ENCODE measurements at regions not wholly inside any gene's neighbourhood (a gene's known extent, or its start where the extent isn't known, plus 50 kb on each side); places are given as distances from the start of the nearest gene placed in this dataset.

DNA sequence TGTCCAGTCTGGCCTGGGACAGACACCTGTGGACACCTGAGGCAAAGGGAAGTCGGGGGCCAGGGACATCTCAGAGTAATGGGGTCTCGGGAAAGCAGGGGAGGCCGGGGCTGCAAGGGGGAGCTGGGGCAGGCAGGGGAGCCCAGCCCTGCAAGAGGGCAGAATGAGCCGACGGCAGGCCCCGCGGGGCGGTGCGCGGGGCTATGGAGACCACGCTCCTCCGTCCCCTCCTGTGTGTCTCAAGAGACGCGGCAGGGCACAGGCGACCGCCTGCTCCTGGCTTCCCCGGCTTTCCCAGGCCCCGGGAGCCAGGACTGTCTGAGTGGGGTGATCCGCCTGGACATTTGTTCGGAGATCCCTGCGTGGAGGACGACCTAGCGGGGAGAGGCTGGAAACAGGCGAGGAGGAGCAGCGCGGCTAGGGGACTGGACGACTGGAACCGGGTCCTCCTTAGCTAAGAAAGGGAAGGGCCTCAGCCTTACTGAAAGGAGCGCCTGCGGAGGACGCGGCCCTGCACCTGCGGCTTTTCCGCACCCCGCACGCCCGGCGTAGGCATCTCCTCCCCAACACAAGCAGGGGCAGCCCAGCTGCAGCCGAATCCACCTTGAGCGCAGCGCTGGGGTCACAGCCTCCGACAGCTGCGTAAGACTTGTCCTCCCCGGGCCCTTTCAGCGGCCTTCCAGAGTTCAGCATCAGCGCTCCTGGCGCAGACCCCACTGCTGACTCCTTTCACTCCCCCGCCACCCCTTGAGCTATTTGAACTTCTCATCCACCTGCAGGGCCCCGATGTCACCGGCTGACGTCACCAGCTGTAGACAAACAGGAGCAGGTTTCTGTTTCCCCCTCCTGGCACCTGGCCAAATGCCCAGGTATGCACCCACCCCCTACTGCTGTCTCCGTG is 176.4 kb downstream of the ZNF248 start:
- TF ChIP-seq ARNT (IDR thresholded peaks at IDR 0.05) (no peak), ELF4 (IDR thresholded peaks at IDR 0.05) (no peak), ZNF384 (IDR thresholded peaks at IDR 0.05) (no peak), SP1 (IDR thresholded peaks at IDR 0.05) (no peak), FOXK2 (IDR thresholded peaks at IDR 0.05) (no peak), FOXM1 (IDR thresholded peaks at IDR 0.05; ENCODE audit: borderline replicate concordance) (no peak), BHLHE40 (IDR thresholded peaks at IDR 0.05; ENCODE audit: borderline replicate concordance) (no peak), FOXA1 (IDR thresholded peaks at IDR 0.05) (no peak), NFRKB (IDR thresholded peaks at IDR 0.05) (no peak), SUZ12 (IDR thresholded peaks at IDR 0.05) (no peak), HDGF (IDR thresholded peaks at IDR 0.05; ENCODE audit: borderline replicate concordance) (no peak), LEF1 (IDR thresholded peaks at IDR 0.05; ENCODE audit: borderline replicate concordance) (no peak), L3MBTL2 (conservative IDR thresholded peaks at IDR 0.05) (no peak), TARDBP (IDR thresholded peaks at IDR 0.05) (no peak), CTBP1 (IDR thresholded peaks at IDR 0.05; ENCODE audit: borderline replicate concordance) (no peak)
- TF ChIP-seq, protein P1, sequence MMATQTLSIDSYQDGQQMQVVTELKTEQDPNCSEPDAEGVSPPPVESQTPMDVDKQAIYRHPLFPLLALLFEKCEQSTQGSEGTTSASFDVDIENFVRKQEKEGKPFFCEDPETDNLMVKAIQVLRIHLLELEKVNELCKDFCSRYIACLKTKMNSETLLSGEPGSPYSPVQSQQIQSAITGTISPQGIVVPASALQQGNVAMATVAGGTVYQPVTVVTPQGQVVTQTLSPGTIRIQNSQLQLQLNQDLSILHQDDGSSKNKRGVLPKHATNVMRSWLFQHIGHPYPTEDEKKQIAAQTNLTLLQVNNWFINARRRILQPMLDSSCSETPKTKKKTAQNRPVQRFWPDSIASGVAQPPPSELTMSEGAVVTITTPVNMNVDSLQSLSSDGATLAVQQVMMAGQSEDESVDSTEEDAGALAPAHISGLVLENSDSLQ (IDR thresholded peaks at IDR 0.05): no peak
- POLR2A ChIA-PET: no interaction called here
- CTCF ChIA-PET: no interaction called here
- DNase-seq (ENCODE audit: extremely low spot score): no peak

DNA sequence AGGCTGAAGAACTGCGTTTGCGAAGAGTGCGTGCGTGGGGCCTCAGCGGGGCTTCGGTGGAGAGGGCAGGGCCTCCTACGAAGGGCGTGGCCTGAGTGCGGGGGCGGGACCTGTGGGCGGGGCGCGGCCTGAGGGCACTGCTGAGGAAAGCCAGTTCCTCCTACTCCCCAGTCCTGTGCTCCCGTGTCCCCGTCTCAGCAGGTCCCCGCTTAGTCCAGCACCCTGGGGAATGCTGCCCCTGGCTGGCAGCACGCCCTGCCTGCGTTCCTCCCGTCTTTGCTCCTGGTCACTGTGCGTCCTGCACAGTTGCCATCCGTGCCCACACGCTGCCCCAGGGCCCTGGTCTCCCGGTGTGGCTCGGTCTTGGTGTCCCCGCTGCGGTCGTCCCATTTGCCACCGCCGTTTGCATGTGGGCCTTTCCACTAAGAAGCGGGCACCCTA is 177.1 kb downstream of the ZNF248 start:
- TF ChIP-seq, protein P1 (IDR thresholded peaks at IDR 0.05): no peak
- TF ChIP-seq FOXA1 (IDR thresholded peaks at IDR 0.05) (no peak), BHLHE40 (IDR thresholded peaks at IDR 0.05; ENCODE audit: borderline replicate concordance) (no peak), ZNF384 (IDR thresholded peaks at IDR 0.05) (no peak), HDGF (IDR thresholded peaks at IDR 0.05; ENCODE audit: borderline replicate concordance) (no peak), SP1 (IDR thresholded peaks at IDR 0.05) (no peak), TARDBP (IDR thresholded peaks at IDR 0.05) (no peak)
- no peak for DNase-seq (ENCODE audit: extremely low spot score)
- POLR2A ChIA-PET: no interaction called here

DNA sequence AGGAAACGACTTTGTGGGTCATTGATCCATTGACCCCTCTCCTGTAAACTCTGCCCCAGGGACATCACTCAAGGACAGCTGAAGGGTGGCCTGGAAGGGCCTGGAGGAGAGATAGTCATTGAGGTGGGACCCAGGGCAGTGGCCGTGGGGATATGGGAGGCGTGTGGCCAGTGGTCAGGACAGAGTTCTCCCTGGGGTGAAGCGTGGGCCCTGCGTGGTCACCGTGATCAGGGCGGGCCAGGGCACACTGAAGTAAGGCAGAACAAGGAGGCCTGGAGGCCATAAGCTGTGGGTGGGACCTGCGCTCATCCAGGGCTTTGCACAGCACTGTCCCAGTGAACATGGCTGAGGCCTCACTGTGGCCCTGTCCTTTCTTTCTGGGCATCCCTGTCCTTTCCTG is 177.9 kb downstream of the ZNF248 start:
- CTCF ChIA-PET: no interaction called here
- POLR2A ChIA-PET: no interaction called here
- no peak for TF ChIP-seq ELF4 (IDR thresholded peaks at IDR 0.05)
- no peak for TF ChIP-seq BHLHE40 (IDR thresholded peaks at IDR 0.05; ENCODE audit: borderline replicate concordance)
- no peak for TF ChIP-seq CTBP1 (IDR thresholded peaks at IDR 0.05; ENCODE audit: borderline replicate concordance)
- no peak for TF ChIP-seq FOXA1 (IDR thresholded peaks at IDR 0.05)
- TF ChIP-seq ZNF384 (IDR thresholded peaks at IDR 0.05): no peak
- no peak for TF ChIP-seq SUZ12 (IDR thresholded peaks at IDR 0.05)
- TF ChIP-seq FOXK2 (IDR thresholded peaks at IDR 0.05): no peak
- TF ChIP-seq, protein P1 (IDR thresholded peaks at IDR 0.05): no peak
- no peak for TF ChIP-seq ARNT (IDR thresholded peaks at IDR 0.05)
- TF ChIP-seq NFRKB (IDR thresholded peaks at IDR 0.05): no peak
- TF ChIP-seq FOXM1 (IDR thresholded peaks at IDR 0.05; ENCODE audit: borderline replicate concordance): no peak
- TF ChIP-seq SP1 (IDR thresholded peaks at IDR 0.05): no peak
- TF ChIP-seq L3MBTL2 (conservative IDR thresholded peaks at IDR 0.05): no peak
- no peak for TF ChIP-seq TARDBP (IDR thresholded peaks at IDR 0.05)
- TF ChIP-seq LEF1 (IDR thresholded peaks at IDR 0.05; ENCODE audit: borderline replicate concordance): no peak
- no peak for TF ChIP-seq HDGF (IDR thresholded peaks at IDR 0.05; ENCODE audit: borderline replicate concordance)
- no peak for DNase-seq (ENCODE audit: extremely low spot score)

More for the DNA sequence above, 177.1 kb downstream of the ZNF248 start:
- CTCF ChIA-PET: no interaction called here

DNA sequence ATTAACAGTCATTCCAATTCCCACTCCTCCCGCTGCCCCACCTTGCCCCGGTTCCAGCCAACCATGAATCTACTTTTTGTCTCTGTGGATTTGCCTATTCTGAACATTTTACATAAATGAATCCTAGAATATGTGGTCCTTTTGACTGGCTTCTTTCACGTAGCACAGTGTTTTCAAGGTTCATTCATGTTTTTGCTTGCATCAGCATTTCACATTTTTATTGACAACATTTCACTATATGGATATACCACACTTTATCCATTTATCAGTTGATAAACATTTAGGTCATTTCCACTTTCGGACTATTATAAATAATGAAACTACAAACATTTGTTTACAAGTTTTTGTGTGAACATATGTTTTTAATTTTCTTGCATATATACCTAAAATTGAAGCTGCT is 182.0 kb downstream of the ZNF248 start:
- no peak for DNase-seq (ENCODE audit: extremely low spot score)
- ChIA-PET POLR2A (no interaction called here), CTCF (no interaction called here)
- TF ChIP-seq FOXA1 (IDR thresholded peaks at IDR 0.05) (no peak), ARNT (IDR thresholded peaks at IDR 0.05) (no peak), SP1 (IDR thresholded peaks at IDR 0.05) (no peak), FOXK2 (IDR thresholded peaks at IDR 0.05) (no peak), LEF1 (IDR thresholded peaks at IDR 0.05; ENCODE audit: borderline replicate concordance) (no peak), ZNF384 (IDR thresholded peaks at IDR 0.05) (no peak)

DNA sequence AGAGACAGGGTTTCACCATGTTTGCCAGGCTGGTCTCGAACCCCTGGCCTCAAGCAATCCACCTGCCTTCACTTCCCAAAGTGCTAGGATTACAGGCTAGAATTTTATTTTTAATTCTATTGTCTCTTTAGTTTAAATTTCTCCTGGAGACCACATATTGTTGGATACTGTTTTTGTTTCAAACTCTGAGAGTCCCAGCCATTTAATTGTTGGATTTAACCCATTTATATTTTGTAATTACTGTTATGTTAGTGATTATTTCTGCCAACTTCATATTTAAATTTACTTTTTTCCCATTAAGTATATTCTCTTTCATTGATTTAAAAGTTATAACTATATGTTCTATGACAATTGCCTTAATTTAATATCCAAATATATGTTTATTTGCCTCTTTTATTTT is 185.6 kb downstream of the ZNF248 start:
- DNase-seq (ENCODE audit: extremely low spot score): no peak
- ChIA-PET CTCF (no interaction called here), POLR2A (no interaction called here)
- TF ChIP-seq FOXM1 (IDR thresholded peaks at IDR 0.05; ENCODE audit: borderline replicate concordance): no peak
- no peak for TF ChIP-seq LEF1 (IDR thresholded peaks at IDR 0.05; ENCODE audit: borderline replicate concordance)
- no peak for TF ChIP-seq FOXA1 (IDR thresholded peaks at IDR 0.05)
- TF ChIP-seq, protein P1 (IDR thresholded peaks at IDR 0.05): no peak
- no peak for TF ChIP-seq SUZ12 (IDR thresholded peaks at IDR 0.05)
- TF ChIP-seq HDGF (IDR thresholded peaks at IDR 0.05; ENCODE audit: borderline replicate concordance): no peak

DNA sequence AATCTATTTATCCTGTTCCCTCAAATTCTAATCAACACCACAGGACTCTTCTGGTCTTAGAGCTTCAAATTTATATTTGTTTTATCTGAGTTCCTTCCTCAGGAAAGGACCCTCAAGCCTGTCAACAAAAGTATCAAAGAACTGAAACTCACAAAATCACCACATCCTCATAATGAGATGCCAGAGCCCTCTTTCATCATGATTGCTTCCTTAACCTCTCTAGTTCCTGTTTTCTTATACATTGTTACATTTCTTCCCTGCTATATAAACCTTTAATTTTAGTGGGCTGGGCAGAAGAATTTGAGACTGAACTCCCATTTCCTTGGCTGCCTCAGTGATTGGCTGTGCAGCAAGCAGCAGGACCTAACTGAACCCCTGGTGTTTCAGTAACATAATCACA is 189.7 kb downstream of the ZNF248 start:
- CTCF ChIA-PET: no interaction called here
- POLR2A ChIA-PET: no interaction called here

More for the DNA sequence above, 189.7 kb downstream of the ZNF248 start:
- TF ChIP-seq L3MBTL2 (conservative IDR thresholded peaks at IDR 0.05): no peak
- no peak for TF ChIP-seq HDGF (IDR thresholded peaks at IDR 0.05; ENCODE audit: borderline replicate concordance)
- no peak for DNase-seq (ENCODE audit: extremely low spot score)
